GM06990 (cell line): ENCODE measurements at regions not wholly inside any gene's neighbourhood (a gene's known extent, or its start where the extent isn't known, plus 50 kb on each side); places are given as distances from the start of the nearest gene placed in this dataset.
"Not testable (repeated sequence)": the region's sequence is repeated elsewhere in the genome, so short reads cannot be mapped to it uniquely, and the experiment has no call there.

Experiments used
- DNase-seq: peaks from one replicate; pipeline ENCODE4 v3.0.0-alpha.2; 2011; ENCODE audit not compliant: insufficient read length; ENCODE audit errors: extremely low read depth
- H3K27me3 ChIP-seq: replicated peaks from 2 replicates; pipeline ENCODE4 v1.6.0; 2011; ENCODE audit warnings: low read length; ENCODE audit not compliant: control insufficient read depth, insufficient read depth
- H3K36me3 ChIP-seq: 2 replicates; pipeline ENCODE4 v1.5.1; 2011; ENCODE audit warnings: low read length; ENCODE audit not compliant: control insufficient read depth, insufficient read depth
- H3K4me3 ChIP-seq: replicated peaks from 2 replicates; pipeline ENCODE4 v1.5.1; 2011; ENCODE audit warnings: low read depth, mild to moderate bottlenecking, control low read depth, low read length
- CTCF ChIP-seq: IDR thresholded peaks from 2 replicates; pipeline ENCODE4 v1.5.1; 2011; ENCODE audit warnings: low read length, control low read depth, mild to moderate bottlenecking, inconsistent platforms; ENCODE audit not compliant: insufficient read depth, poor library complexity, severe bottlenecking

DNA sequence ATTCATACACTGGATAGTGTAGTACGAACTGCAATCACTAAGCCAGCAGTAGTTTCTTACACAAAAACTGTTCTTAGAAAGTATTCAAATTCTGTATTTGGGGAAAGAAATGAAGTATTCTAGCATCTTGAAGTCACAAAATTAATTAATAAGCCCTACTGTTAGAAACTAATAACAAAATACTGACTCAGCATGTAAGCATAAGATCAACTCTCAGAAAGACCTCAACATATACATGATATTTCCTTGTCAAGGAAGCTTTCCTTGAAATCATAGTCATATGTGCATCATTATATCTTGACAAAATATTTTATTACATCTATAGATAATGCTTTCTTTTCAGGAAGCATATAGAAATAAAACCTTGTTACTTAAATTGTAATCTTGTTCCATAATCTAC lies 115.5 kb upstream of the GOLGA6L6 start:
- DNase-seq = no peak
- no peaks in the 10 kb centered on the region for H3K27me3 ChIP-seq
- H3K4me3 ChIP-seq = no peak overlapping the region
- H3K36me3 ChIP-seq = no peaks in the 10 kb centered on the region
- no peak for TF ChIP-seq CTCF

DNA sequence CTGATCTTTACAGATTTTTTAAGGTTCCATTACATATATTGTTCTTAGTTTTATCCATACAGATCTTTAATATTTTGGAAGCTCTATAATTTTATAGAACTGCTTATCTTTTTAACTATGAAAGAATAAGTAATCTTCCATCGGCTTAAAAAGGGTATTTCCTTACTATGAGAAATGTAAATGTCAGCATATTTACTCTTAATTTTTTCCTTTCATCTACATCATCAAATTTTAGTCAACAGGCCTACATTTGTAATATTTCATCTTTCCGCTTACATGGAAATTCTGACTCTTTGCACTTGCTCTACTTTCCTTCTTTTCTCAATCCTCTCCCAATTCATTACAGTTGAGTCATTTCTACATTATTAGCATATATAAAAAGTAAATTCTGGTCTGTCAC lies 111.3 kb upstream of the GOLGA6L6 start:
- no peak for DNase-seq
- Histone ChIP-seq H3K36me3 (no peaks in the 10 kb centered on the region), H3K4me3 (no peak overlapping the region), H3K27me3 (no peaks in the 10 kb centered on the region)
- TF ChIP-seq CTCF = no peak

DNA sequence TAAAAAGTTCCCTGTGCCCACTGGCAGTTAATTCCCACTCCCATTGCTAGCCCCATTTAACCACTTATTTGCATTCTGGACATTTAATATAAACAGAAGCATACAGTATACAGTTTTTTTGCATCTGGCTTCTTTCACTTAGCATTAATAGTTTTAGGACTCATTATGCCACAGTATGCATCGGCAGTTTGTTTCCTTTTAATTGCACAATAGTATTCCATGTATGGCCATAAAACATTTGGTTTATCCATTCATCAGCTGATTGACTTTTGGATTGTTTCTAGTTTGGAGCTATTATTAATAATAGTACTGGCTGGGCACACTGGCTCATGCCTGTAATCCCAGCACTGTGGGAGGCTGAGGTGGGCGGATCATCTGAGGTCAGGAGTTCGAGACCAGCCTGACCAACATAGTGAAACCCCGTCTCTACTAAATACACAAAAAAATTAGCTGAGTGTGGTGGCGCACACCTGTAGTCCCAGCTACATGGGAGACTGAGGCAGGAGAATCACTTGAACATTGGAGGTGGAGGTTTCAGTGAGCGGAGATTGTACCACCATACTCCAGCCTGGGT lies 106.9 kb upstream of the GOLGA6L6 start:
- H3K27me3 ChIP-seq, H3K4me3 ChIP-seq, DNase-seq, H3K36me3 ChIP-seq: not testable (repeated sequence)

DNA sequence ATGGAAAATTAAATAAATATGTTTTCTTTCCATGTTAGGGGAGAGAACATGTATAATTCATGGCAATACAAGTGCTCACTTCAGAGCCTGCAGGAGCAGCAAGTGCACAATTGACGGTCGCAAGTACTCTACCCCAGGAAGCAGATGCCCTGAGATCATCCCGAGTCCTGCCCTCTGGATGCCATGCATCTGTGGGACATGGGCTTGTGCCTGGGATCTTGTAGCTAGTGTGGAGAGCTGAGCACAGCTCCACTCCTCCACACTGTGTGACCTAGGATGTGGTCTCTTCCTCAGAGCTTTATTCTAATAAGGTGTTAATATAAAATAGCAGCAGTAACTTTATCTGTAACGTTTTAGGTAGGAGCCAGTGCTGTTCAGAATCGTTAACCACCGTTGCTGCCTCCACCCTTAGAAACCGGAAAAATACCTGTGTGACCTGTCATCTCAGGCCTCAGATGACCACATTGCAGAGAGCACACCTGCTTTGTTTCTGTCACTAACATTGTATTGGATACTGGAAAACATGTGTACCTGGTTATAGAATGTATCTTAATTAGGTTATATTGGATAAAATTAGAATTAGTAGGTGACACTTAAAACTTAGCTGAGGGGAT lies 105.0 kb upstream of the GOLGA6L6 start:
- no peak for DNase-seq
- Histone ChIP-seq H3K4me3 (no peak overlapping the region), H3K27me3 (no peaks in the 10 kb centered on the region), H3K36me3 (no peaks in the 10 kb centered on the region)
- no peak for TF ChIP-seq CTCF

GRCh38 chr15:20645956-20646355 lies 104.4 kb upstream of the GOLGA6L6 start:
- H3K4me3 ChIP-seq = no peak overlapping the region
- H3K36me3 ChIP-seq = no peaks in the 10 kb centered on the region
- no peak for TF ChIP-seq CTCF
- H3K27me3 ChIP-seq = no peaks in the 10 kb centered on the region
- DNase-seq = no peak

DNA sequence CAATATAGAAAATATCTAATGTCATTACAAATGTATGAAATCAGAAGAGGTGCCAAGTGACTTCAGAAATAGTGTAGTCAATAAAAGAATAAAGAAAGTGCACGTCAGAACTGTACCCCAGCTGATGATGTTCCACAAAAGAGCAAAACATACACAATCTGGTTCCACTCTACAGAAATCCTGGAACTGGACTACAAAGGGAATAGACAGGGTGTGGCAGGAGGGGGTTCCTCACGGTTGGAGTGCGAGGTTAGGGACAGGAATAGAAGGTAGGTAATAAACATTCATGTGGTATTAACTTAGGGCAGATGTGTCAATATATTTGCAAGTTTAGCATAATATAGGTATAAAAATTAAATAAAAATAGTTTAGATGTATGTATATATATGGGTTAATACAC lies 103.3 kb upstream of the GOLGA6L6 start:
- Histone ChIP-seq H3K27me3 (no peaks in the 10 kb centered on the region), H3K4me3 (no peak overlapping the region), H3K36me3 (no peaks in the 10 kb centered on the region)
- no peak for TF ChIP-seq CTCF
- no peak for DNase-seq
